Erythroblast (primary cell): ENCODE measurements at regions not wholly inside any gene's neighbourhood (a gene's known extent, or its start where the extent isn't known, plus 50 kb on each side); places are given as distances from the start of the nearest gene placed in this dataset.

Source experiments
- GATA1 ChIP-seq: IDR thresholded peaks from 2 replicates; pipeline ENCODE4 v1.6.1; 2011; ENCODE audit warnings: low read depth, mild to moderate bottlenecking, control low read depth, low read length, moderate library complexity
- POLR2A ChIP-seq: IDR thresholded peaks from 2 replicates; pipeline ENCODE4 v1.6.1; 2011; ENCODE audit warnings: mild to moderate bottlenecking, low read length

DNA sequence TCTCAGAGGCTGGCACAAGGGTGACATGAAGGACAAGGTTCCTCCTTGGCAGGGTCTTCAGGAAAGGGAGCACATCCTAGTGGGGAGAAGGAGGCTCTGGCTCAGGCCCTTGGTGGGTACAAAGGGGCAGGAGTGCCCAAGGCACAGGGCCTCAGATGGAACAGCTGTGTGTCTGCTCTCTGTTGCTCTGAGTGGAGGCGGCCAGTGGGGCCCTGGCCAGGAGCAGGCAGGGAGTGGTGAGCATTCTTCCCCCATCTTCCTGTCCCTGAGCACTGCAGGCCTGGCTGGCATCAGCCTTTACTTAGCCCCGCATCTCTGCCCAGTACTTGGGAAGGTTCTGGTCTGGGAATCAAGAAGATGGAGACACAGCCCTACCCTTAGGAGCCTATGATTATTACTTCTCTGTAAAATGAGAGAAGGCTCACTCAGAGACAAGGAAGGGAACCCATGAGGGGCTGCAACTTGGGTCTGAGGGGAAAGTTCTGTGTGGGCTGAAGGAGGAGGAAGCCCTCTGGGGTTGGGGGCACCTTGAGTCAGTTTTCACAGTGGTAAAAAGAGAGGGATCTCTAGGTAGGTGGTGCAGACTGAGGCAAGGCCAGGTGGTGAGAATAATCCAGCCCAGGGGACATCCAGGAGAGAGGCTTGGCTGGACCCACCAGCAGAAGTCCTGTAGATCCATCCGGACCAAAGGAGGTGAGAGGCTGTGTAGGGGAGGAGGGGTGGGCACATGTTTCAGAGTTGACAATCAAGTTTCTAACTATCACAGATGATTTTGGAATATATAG lies 173.5 kb downstream of the TSHZ3 start:
- no peak for TF ChIP-seq POLR2A
- no peak for TF ChIP-seq GATA1
